GM23338 (cell line): ENCODE measurements at regions not wholly inside any gene's neighbourhood (a gene's known extent, or its start where the extent isn't known, plus 50 kb on each side); places are given as distances from the start of the nearest gene placed in this dataset.

ENCODE experiments used
- ATAC-seq: fragments of 200-7000 bp; cut with Tn5 transposase; 3 replicates; pipeline ENCODE4 v1.9.1; 2020
- DNase-seq: peaks from one replicate; pipeline ENCODE4 v3.0.0-alpha.2; 2015; ENCODE audit warnings: low spot score
- H2AFZ ChIP-seq: fragments of 200-600 bp; sonication (generic); 2 replicates; pipeline ENCODE4 v1.8.0; 2016; ENCODE audit warnings: antibody characterized with exemption, mild to moderate bottlenecking, moderate library complexity
- H3F3A ChIP-seq: fragments of 200-600 bp; sonication (generic); replicated peaks from 2 replicates; pipeline ENCODE4 v1.8.0; 2017; ENCODE audit warnings: antibody characterized with exemption, mixed run types, low read depth
- H3K27ac ChIP-seq: fragments of 200-600 bp; sonication (generic); 2 replicates; pipeline ENCODE4 v1.6.1; 2016; ENCODE audit warnings: low read depth
- H3K27me3 ChIP-seq: fragments of 200-600 bp; sonication (generic); 2 replicates; pipeline ENCODE4 v1.8.0; 2016; ENCODE audit warnings: mild to moderate bottlenecking, mixed run types, moderate library complexity; ENCODE audit not compliant: insufficient read depth
- H3K36me3 ChIP-seq: fragments of 200-600 bp; sonication (generic); 2 replicates; pipeline ENCODE4 v1.8.0; 2016; ENCODE audit warnings: mild to moderate bottlenecking; ENCODE audit not compliant: insufficient read depth
- H3K4me1 ChIP-seq: fragments of 200-600 bp; sonication (generic); 2 replicates; pipeline ENCODE4 v1.8.0; 2016; ENCODE audit warnings: mild to moderate bottlenecking, moderate library complexity; ENCODE audit not compliant: insufficient read depth
- H3K4me2 ChIP-seq: fragments of 200-600 bp; sonication (generic); 2 replicates; pipeline ENCODE4 v1.7.1; 2017; ENCODE audit warnings: mixed run types
- H3K4me3 ChIP-seq: fragments of 200-600 bp; sonication (generic); 2 replicates; pipeline ENCODE4 v1.6.1; 2016; ENCODE audit warnings: mixed run types
- H3K79me2 ChIP-seq: fragments of 200-600 bp; sonication (generic); replicated peaks from 2 replicates; pipeline ENCODE4 v1.8.0; 2017; ENCODE audit warnings: mild to moderate bottlenecking; ENCODE audit not compliant: insufficient read depth
- H3K9me2 ChIP-seq: fragments of 200-600 bp; sonication (generic); 2 replicates; pipeline ENCODE4 v1.8.0; 2017; ENCODE audit not compliant: insufficient read depth
- H4K20me1 ChIP-seq: fragments of 200-600 bp; sonication (generic); replicated peaks from 2 replicates; pipeline ENCODE4 v1.8.0; 2017; ENCODE audit warnings: mild to moderate bottlenecking; ENCODE audit not compliant: insufficient read depth
- H3K27ac Mint-ChIP-seq: 2 replicates; pipeline ENCODE4 v1.8.0; 2020; ENCODE audit warnings: inconsistent platforms, mild to moderate bottlenecking, moderate library complexity, mixed read lengths
- H3K27me3 Mint-ChIP-seq: 3 replicates; pipeline ENCODE4 v1.8.0; 2022; ENCODE audit warnings: low read depth, mild to moderate bottlenecking, moderate library complexity, mixed read lengths, inconsistent platforms; ENCODE audit not compliant: insufficient read depth, poor library complexity
- H3K36me3 Mint-ChIP-seq: 3 replicates; pipeline ENCODE4 v1.8.0; 2021; ENCODE audit warnings: low read depth, mild to moderate bottlenecking, inconsistent platforms, moderate library complexity, mixed read lengths
- H3K4me1 Mint-ChIP-seq: 3 replicates; pipeline ENCODE4 v1.8.0; 2020; ENCODE audit warnings: mild to moderate bottlenecking, inconsistent platforms, mixed read lengths
- H3K4me3 Mint-ChIP-seq: 3 replicates; pipeline ENCODE4 v1.8.0; 2021; ENCODE audit warnings: moderate library complexity, mild to moderate bottlenecking, inconsistent platforms, mixed read lengths
- H3K9me3 Mint-ChIP-seq: 3 replicates; pipeline ENCODE4 v1.8.0; 2020; ENCODE audit warnings: moderate library complexity, mild to moderate bottlenecking, inconsistent platforms, mixed read lengths
- CREB1 ChIP-seq: fragments of 250-450 bp; sonication (Bioruptor Pico); IDR thresholded peaks from 2 replicates; pipeline ENCODE4 v1.5.0; 2020; ENCODE audit warnings: low read depth, mild to moderate bottlenecking, moderate library complexity
- CTCF ChIP-seq, 2 experiments: fragments of 200-600 bp in 1 of 2; sonication (generic) in 1 of 2; conservative IDR thresholded peaks; 2 replicates each; pipeline versions ENCODE4 v1.5.1 to v1.6.1; 2016 to 2017; ENCODE audit warnings: antibody characterized with exemption in 2 of 2, low read depth in 2 of 2, mild to moderate bottlenecking in 2 of 2, moderate library complexity in 1 of 2
- EZH2 ChIP-seq: fragments of 200-600 bp; sonication (generic); IDR thresholded peaks from one replicate; pipeline ENCODE4 v1.8.0; 2017; ENCODE audit warnings: antibody characterized with exemption, mild to moderate bottlenecking, low read depth; ENCODE audit not compliant: unreplicated experiment
- EZH2phosphoT487 ChIP-seq: fragments of 200-600 bp; sonication (generic); IDR thresholded peaks from one replicate; pipeline ENCODE4 v1.8.1; 2018; ENCODE audit warnings: antibody characterized with exemption; ENCODE audit not compliant: unreplicated experiment
- POLR2AphosphoS5 ChIP-seq: IDR thresholded peaks from 2 replicates; pipeline ENCODE4 v1.6.1; 2016; ENCODE audit warnings: antibody characterized with exemption, low read depth
- STAT1 ChIP-seq: IDR thresholded peaks from one replicate; pipeline ENCODE4 v1.6.1; 2016; ENCODE audit warnings: antibody characterized with exemption; ENCODE audit not compliant: unreplicated experiment
- ZNF114 ChIP-seq: fragments of 250-450 bp; sonication (Bioruptor Pico); IDR thresholded peaks from 2 replicates; pipeline ENCODE4 v1.5.0; 2020; ENCODE audit warnings: mild to moderate bottlenecking, moderate library complexity
- ZNF331 ChIP-seq: fragments of 250-450 bp; sonication (Bioruptor Pico); IDR thresholded peaks from 2 replicates; pipeline ENCODE4 v1.5.0; 2020; ENCODE audit warnings: low read depth, mild to moderate bottlenecking, moderate library complexity
- TF ChIP-seq, protein P1 (sequence below): IDR thresholded peaks from one replicate; pipeline ENCODE4 v1.6.1; 2018; ENCODE audit warnings: antibody characterized with exemption; ENCODE audit not compliant: unreplicated experiment
- TF ChIP-seq, protein P2 (sequence below): IDR thresholded peaks from 2 replicates; pipeline ENCODE4 v1.6.1; 2016; ENCODE audit warnings: antibody characterized with exemption

- H3K9me2 ChIP-seq, result peaks cover 2% of the 10 kb centered on the region; the same call in 1 of the 2 replicates
- no peak overlapping the region for H3K27ac ChIP-seq
- H3K36me3 ChIP-seq, result no peaks in the 10 kb centered on the region
- H3K4me3 ChIP-seq, result no peak overlapping the region
- no peaks in the 10 kb centered on the region for H4K20me1 ChIP-seq
- H3K4me1 ChIP-seq, result no peaks in the 10 kb centered on the region
- no peaks in the 10 kb centered on the region for H3F3A ChIP-seq
- TF ChIP-seq CTCF (conservative IDR thresholded peaks at IDR 0.05; ENCODE audit: low read depth in 2 of 2) (no peak), STAT1 (no peak), EZH2phosphoT487 (no peak)
- H3K4me2 ChIP-seq, result no peak overlapping the region
- Mint-ChIP-seq H3K27ac (no peak overlapping the region), H3K27me3 (no peaks in the 10 kb centered on the region), H3K9me3 (peaks cover 17% of the 10 kb centered on the region), H3K36me3 (peaks cover 12% of the 10 kb centered on the region), H3K4me1 (no peaks in the 10 kb centered on the region; the same call in 2 of the 3 replicates), H3K4me3 (no peak overlapping the region)
- no peak overlapping the region; the same call in 1 of the 2 replicates for H2AFZ ChIP-seq
- DNase-seq, result no peak
- H3K27me3 ChIP-seq, result no peaks in the 10 kb centered on the region
- no peak for ATAC-seq
- no peaks in the 10 kb centered on the region for H3K79me2 ChIP-seq
Observed at GRCh38 chr4:136931781-136932180, 600.5 kb downstream of the PCDH18 start.

DNA sequence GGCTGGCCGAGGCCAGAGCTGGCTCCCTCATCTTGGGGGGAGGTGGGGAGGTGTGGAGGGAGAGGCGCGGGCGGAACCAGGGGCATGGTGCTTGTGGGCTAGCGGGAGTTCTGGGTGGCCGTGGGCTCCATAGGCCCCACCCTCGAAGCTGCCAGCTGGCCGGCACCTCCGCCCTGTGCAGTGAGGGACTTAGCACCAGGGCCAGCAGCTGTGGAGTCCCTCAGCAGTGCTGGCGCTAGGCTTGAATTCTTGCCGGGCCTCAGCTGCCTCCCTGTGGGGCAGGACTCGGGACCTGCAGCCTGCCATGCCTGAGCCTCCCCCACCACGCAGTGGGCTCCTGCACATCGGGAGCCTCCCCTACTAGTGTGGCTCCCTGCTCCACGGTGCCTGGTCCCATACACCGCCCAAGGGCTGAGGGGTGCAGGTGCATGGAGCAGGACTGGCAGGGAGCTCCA is 603.3 kb downstream of the PCDH18 start:
- H3K9me3 Mint-ChIP-seq, result peaks cover 17% of the 10 kb centered on the region
- ATAC-seq, result no peak
- H3K27me3 Mint-ChIP-seq, result no peaks in the 10 kb centered on the region
- Histone ChIP-seq H3K4me3 (no peak overlapping the region), H3K4me1 (no peaks in the 10 kb centered on the region), H3K4me2 (no peak overlapping the region), H3K9me2 (peaks cover 3% of the 10 kb centered on the region; the same call in 1 of the 2 replicates), H3F3A (no peaks in the 10 kb centered on the region), H3K27me3 (no peaks in the 10 kb centered on the region), H3K36me3 (no peaks in the 10 kb centered on the region), H4K20me1 (no peaks in the 10 kb centered on the region), H3K79me2 (no peaks in the 10 kb centered on the region), H3K27ac (no peak overlapping the region), H2AFZ (no peak overlapping the region)
- no peak overlapping the region for H3K4me3 Mint-ChIP-seq
- no peak for DNase-seq
- H3K36me3 Mint-ChIP-seq, result peaks cover 12% of the 10 kb centered on the region
- H3K4me1 Mint-ChIP-seq, result no peaks in the 10 kb centered on the region; the same call in 2 of the 3 replicates
- H3K27ac Mint-ChIP-seq, result no peak overlapping the region
- no peak for TF ChIP-seq ZNF114 (CRISPR knock-in tag)
- TF ChIP-seq CREB1 (CRISPR knock-in tag), result no peak
- no peak for TF ChIP-seq EZH2
- TF ChIP-seq, protein P1, sequence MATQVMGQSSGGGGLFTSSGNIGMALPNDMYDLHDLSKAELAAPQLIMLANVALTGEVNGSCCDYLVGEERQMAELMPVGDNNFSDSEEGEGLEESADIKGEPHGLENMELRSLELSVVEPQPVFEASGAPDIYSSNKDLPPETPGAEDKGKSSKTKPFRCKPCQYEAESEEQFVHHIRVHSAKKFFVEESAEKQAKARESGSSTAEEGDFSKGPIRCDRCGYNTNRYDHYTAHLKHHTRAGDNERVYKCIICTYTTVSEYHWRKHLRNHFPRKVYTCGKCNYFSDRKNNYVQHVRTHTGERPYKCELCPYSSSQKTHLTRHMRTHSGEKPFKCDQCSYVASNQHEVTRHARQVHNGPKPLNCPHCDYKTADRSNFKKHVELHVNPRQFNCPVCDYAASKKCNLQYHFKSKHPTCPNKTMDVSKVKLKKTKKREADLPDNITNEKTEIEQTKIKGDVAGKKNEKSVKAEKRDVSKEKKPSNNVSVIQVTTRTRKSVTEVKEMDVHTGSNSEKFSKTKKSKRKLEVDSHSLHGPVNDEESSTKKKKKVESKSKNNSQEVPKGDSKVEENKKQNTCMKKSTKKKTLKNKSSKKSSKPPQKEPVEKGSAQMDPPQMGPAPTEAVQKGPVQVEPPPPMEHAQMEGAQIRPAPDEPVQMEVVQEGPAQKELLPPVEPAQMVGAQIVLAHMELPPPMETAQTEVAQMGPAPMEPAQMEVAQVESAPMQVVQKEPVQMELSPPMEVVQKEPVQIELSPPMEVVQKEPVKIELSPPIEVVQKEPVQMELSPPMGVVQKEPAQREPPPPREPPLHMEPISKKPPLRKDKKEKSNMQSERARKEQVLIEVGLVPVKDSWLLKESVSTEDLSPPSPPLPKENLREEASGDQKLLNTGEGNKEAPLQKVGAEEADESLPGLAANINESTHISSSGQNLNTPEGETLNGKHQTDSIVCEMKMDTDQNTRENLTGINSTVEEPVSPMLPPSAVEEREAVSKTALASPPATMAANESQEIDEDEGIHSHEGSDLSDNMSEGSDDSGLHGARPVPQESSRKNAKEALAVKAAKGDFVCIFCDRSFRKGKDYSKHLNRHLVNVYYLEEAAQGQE, result no peak
- no peak for TF ChIP-seq CTCF (conservative IDR thresholded peaks at IDR 0.05; ENCODE audit: low read depth in 2 of 2)
- TF ChIP-seq POLR2AphosphoS5, result no peak
- TF ChIP-seq, protein P2, sequence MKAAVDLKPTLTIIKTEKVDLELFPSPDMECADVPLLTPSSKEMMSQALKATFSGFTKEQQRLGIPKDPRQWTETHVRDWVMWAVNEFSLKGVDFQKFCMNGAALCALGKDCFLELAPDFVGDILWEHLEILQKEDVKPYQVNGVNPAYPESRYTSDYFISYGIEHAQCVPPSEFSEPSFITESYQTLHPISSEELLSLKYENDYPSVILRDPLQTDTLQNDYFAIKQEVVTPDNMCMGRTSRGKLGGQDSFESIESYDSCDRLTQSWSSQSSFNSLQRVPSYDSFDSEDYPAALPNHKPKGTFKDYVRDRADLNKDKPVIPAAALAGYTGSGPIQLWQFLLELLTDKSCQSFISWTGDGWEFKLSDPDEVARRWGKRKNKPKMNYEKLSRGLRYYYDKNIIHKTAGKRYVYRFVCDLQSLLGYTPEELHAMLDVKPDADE, result no peak
- TF ChIP-seq ZNF331 (CRISPR knock-in tag), result no peak
- TF ChIP-seq STAT1, result no peak
- TF ChIP-seq EZH2phosphoT487, result no peak
